ENCODE measurements at regions not wholly inside any gene's neighbourhood (a gene's known extent, or its start where the extent isn't known, plus 50 kb on each side); places are given as distances from the start of the nearest gene placed in this dataset.

- H3K4me1 ChIP-seq (ENCODE audit: insufficient read depth), result peaks cover 15% of the 10 kb centered on the region
- H2AFZ ChIP-seq, result peak overlapping the region; percentile 15
- 77% methylated on average over 6 of the region's 6 CpGs for WGBS (ENCODE audit: low lambda C conversion rate, missing lambda C conversion rate)
- H3K79me2 ChIP-seq, result no peaks in the 10 kb centered on the region
- no peak for DNase-seq (ENCODE audit: low spot score)
- no peaks in the 10 kb centered on the region for H3K9me3 ChIP-seq (ENCODE audit: low read depth)
- no peaks in the 10 kb centered on the region for H3K36me3 ChIP-seq (replicated peaks; ENCODE audit: insufficient read depth, low read depth)
- TF ChIP-seq EZH2 (IDR thresholded peaks at IDR 0.05; ENCODE audit: borderline replicate concordance) (no peak), EZH2phosphoT487 (IDR thresholded peaks at IDR 0.05; ENCODE audit: low read depth, severe bottlenecking, unreplicated experiment) (no peak), CTCF (IDR thresholded peaks at IDR 0.05; ENCODE audit: poor library complexity) (no peak)
- H4K20me1 ChIP-seq (ENCODE audit: insufficient read depth, poor library complexity, severe bottlenecking), result no peaks in the 10 kb centered on the region
- no peak overlapping the region for H3K4me3 ChIP-seq
- no peak overlapping the region for H3K27ac ChIP-seq
- H3K4me2 ChIP-seq, result peak overlapping the region; percentile 1
- no peaks in the 10 kb centered on the region for H3K9me2 ChIP-seq (replicated peaks; ENCODE audit: insufficient read depth)
- peaks cover 3% of the 10 kb centered on the region for H3K27me3 ChIP-seq
Observed at GRCh38 chr13:106752584-106753170, 184.7 kb upstream of the ARGLU1 start.

- peaks cover 15% of the 10 kb centered on the region for H3K4me1 ChIP-seq (ENCODE audit: insufficient read depth)
- no peaks in the 10 kb centered on the region for H3K27me3 ChIP-seq
- TF ChIP-seq CTCF (IDR thresholded peaks at IDR 0.05; ENCODE audit: poor library complexity), result no peak
- TF ChIP-seq EZH2phosphoT487 (IDR thresholded peaks at IDR 0.05; ENCODE audit: low read depth, severe bottlenecking, unreplicated experiment), result no peak
- TF ChIP-seq EZH2 (IDR thresholded peaks at IDR 0.05; ENCODE audit: borderline replicate concordance), result no peak
Observed at GRCh38 chr13:106748785-106749184, 180.8 kb upstream of the ARGLU1 start.

GRCh38 chr13:106744516-106744915, 176.6 kb upstream of the ARGLU1 start:
- Histone ChIP-seq H3K4me1 (ENCODE audit: insufficient read depth) (peaks cover 6% of the 10 kb centered on the region), H3K4me3 (no peak overlapping the region), H3K27ac (no peak overlapping the region), H3K9me3 (ENCODE audit: low read depth) (no peaks in the 10 kb centered on the region), H3K79me2 (no peaks in the 10 kb centered on the region), H4K20me1 (ENCODE audit: insufficient read depth, poor library complexity, severe bottlenecking) (no peaks in the 10 kb centered on the region), H3K9me2 (replicated peaks; ENCODE audit: insufficient read depth) (no peaks in the 10 kb centered on the region), H3K36me3 (replicated peaks; ENCODE audit: insufficient read depth, low read depth) (no peaks in the 10 kb centered on the region), H3K27me3 (no peaks in the 10 kb centered on the region), H3K4me2 (no peak overlapping the region), H2AFZ (no peak overlapping the region)
- 94% methylated on average over 6 of the region's 6 CpGs for WGBS (ENCODE audit: low lambda C conversion rate, missing lambda C conversion rate)
- no peak for TF ChIP-seq EZH2 (IDR thresholded peaks at IDR 0.05; ENCODE audit: borderline replicate concordance)
- TF ChIP-seq CTCF (IDR thresholded peaks at IDR 0.05; ENCODE audit: poor library complexity), result no peak
- TF ChIP-seq EZH2phosphoT487 (IDR thresholded peaks at IDR 0.05; ENCODE audit: low read depth, severe bottlenecking, unreplicated experiment), result no peak
- DNase-seq (ENCODE audit: low spot score), result no peak

More at GRCh38 chr13:106748785-106749184, 180.8 kb upstream of the ARGLU1 start:
- H3K79me2 ChIP-seq, result no peaks in the 10 kb centered on the region
- WGBS (ENCODE audit: low lambda C conversion rate, missing lambda C conversion rate), result 49% methylated on average over 2 of the region's 2 CpGs
- H3K4me2 ChIP-seq, result no peak overlapping the region
- no peak overlapping the region for H3K27ac ChIP-seq
- no peak overlapping the region for H3K4me3 ChIP-seq
- H3K9me2 ChIP-seq (replicated peaks; ENCODE audit: insufficient read depth), result no peaks in the 10 kb centered on the region
- no peaks in the 10 kb centered on the region for H4K20me1 ChIP-seq (ENCODE audit: insufficient read depth, poor library complexity, severe bottlenecking)
- no peak overlapping the region for H2AFZ ChIP-seq
- no peaks in the 10 kb centered on the region for H3K36me3 ChIP-seq (replicated peaks; ENCODE audit: insufficient read depth, low read depth)
- no peak for DNase-seq (ENCODE audit: low spot score)
- H3K9me3 ChIP-seq (ENCODE audit: low read depth), result no peaks in the 10 kb centered on the region

All from hepatocyte (in vitro differentiated cells).